ENCODE measurements at regions not wholly inside any gene's neighbourhood (a gene's known extent, or its start where the extent isn't known, plus 50 kb on each side); places are given as distances from the start of the nearest gene placed in this dataset.

GRCh38 chr11:129724866-129725265 lies 90.8 kb upstream of the TMEM45B start:
- peaks cover 0 to 5% (median 0%) of the 10 kb centered on the region in 3 donors for H3K27me3 ChIP-seq
- H3K27ac ChIP-seq, result no peak overlapping the region
- no peak for DNase-seq
- TF ChIP-seq POLR2A (IDR thresholded peaks at IDR 0.05), result no peak
- TF ChIP-seq POLR2AphosphoS5 (IDR thresholded peaks at IDR 0.05), result no peak
- no peaks in the 10 kb centered on the region for H3K9me3 ChIP-seq
- WGBS, 5 donors, result 83 to 87% (median 84%) methylated on average over 5 of the region's 5 CpGs
- no peaks in the 10 kb centered on the region for H3K36me3 ChIP-seq
- no peaks in the 10 kb centered on the region for H3K4me1 ChIP-seq
- intact Hi-C loops (cut with DNase I; ENCODE audit: low total_unique reads), result no loop called here
- no peak overlapping the region for H3K4me3 ChIP-seq

GRCh38 chr11:129726179-129726578 lies 89.5 kb upstream of the TMEM45B start:
- Histone ChIP-seq H3K9me3 (no peaks in the 10 kb centered on the region), H3K36me3 (no peaks in the 10 kb centered on the region), H3K27me3 (peaks cover 0 to 6% (median 0%) of the 10 kb centered on the region in 3 donors), H3K27ac (no peak overlapping the region), H3K4me1 (no peaks in the 10 kb centered on the region), H3K4me3 (no peak overlapping the region)
- DNase-seq, result no peak
- TF ChIP-seq POLR2A (IDR thresholded peaks at IDR 0.05) (no peak), POLR2AphosphoS5 (IDR thresholded peaks at IDR 0.05) (no peak)
- intact Hi-C loops (cut with DNase I; ENCODE audit: low total_unique reads), result no loop called here
- WGBS, 5 donors, result 91 to 96% (median 94%) methylated on average over 7 of the region's 7 CpGs

DNA sequence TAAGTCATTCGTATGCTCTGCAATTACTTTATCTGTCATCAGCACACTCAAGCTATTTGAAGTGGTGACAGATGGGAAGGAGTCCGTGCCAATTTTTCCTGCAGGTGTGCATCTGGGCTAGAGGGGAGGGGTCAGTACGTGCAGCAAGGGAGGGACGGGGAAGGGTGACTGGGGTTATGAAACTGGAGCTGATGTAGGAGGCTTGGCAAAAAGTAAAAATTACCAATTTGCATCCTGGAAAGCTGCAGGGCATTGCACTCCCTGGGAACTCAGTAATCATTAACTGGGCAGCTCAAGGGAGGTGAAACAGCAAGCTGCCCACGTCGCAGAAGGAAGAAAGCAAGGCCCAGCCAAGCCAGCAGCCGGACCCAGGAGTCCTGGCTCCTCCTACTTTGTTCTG lies 87.1 kb upstream of the TMEM45B start:
- H3K27me3 ChIP-seq, result peaks cover 0 to 8% (median 0%) of the 10 kb centered on the region in 3 donors
- no peak overlapping the region for H3K27ac ChIP-seq
- H3K36me3 ChIP-seq, result no peaks in the 10 kb centered on the region
- peak; percentile 39 to 45 for DNase-seq
- H3K4me1 ChIP-seq, result no peaks in the 10 kb centered on the region
- no peak overlapping the region for H3K4me3 ChIP-seq
- TF ChIP-seq EP300 (IDR thresholded peaks at IDR 0.05) (no peak), CTCF (IDR thresholded peaks at IDR 0.05) (no peak), POLR2AphosphoS5 (IDR thresholded peaks at IDR 0.05) (no peak), POLR2A (IDR thresholded peaks at IDR 0.05) (no peak)
- WGBS, 5 donors, result 29 to 42% (median 37%) methylated on average over 7 of the region's 7 CpGs
- H3K9me3 ChIP-seq, result no peaks in the 10 kb centered on the region
- intact Hi-C loops (cut with DNase I; ENCODE audit: low total_unique reads), result no loop called here

GRCh38 chr11:129729216-129729615 lies 86.4 kb upstream of the TMEM45B start:
- TF ChIP-seq POLR2AphosphoS5 (IDR thresholded peaks at IDR 0.05), result no peak
- no peak for TF ChIP-seq POLR2A (IDR thresholded peaks at IDR 0.05)
- intact Hi-C loops (cut with DNase I; ENCODE audit: low total_unique reads), result no loop called here
- WGBS, 5 donors, result 64 to 87% (median 71%) methylated on average over 5 of the region's 5 CpGs

DNA sequence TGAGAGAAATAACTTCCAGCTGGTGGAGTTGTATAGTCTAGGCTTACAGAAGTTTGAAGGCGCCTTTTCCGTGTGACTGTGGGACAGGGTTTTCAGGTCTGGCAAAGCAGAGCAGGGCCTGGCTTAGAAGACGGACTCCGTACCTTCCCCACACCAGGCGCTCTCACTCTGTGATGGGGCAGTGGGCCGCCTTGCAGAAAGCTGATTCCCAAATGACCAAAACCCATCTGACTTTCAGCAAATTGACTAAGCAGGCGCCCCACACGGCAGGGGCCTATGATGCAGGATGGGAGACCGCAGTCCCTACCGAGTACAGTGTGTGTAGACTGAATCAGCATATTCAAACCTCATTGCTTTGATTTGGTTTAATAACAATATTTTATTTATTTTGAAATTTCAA lies 85.8 kb upstream of the TMEM45B start:
- H3K4me1 ChIP-seq, result no peaks in the 10 kb centered on the region
- no peaks in the 10 kb centered on the region for H3K9me3 ChIP-seq
- 92 to 98% (median 96%) methylated on average over 10 of the region's 10 CpGs for WGBS, 5 donors

More at GRCh38 chr11:129729216-129729615, 86.4 kb upstream of the TMEM45B start:
- Histone ChIP-seq H3K36me3 (no peaks in the 10 kb centered on the region), H3K27ac (no peak overlapping the region), H3K9me3 (no peaks in the 10 kb centered on the region), H3K4me1 (no peaks in the 10 kb centered on the region), H3K4me3 (no peak overlapping the region), H3K27me3 (peaks cover 0 to 4% (median 0%) of the 10 kb centered on the region in 3 donors)
- DNase-seq, result no peak

More for the DNA sequence above, 85.8 kb upstream of the TMEM45B start:
- no peak overlapping the region for H3K4me3 ChIP-seq
- no peak overlapping the region for H3K27ac ChIP-seq
- intact Hi-C loops (cut with DNase I; ENCODE audit: low total_unique reads), result no loop called here
- H3K36me3 ChIP-seq, result no peaks in the 10 kb centered on the region
- DNase-seq, result no peak
- peaks cover 0 to 4% (median 0%) of the 10 kb centered on the region in 3 donors for H3K27me3 ChIP-seq
- no peak for TF ChIP-seq POLR2A (IDR thresholded peaks at IDR 0.05)
- TF ChIP-seq POLR2AphosphoS5 (IDR thresholded peaks at IDR 0.05), result no peak
- no peak for TF ChIP-seq EP300 (IDR thresholded peaks at IDR 0.05)
- no peak for TF ChIP-seq CTCF (IDR thresholded peaks at IDR 0.05)

Data from stomach (tissue), 8 donors.